ENCODE measurements at regions not wholly inside any gene's neighbourhood (a gene's known extent, or its start where the extent isn't known, plus 50 kb on each side); places are given as distances from the start of the nearest gene placed in this dataset.

GRCh38 chr5:14003513-14003912 lies 59.0 kb upstream of the DNAH5 start:
- intact Hi-C loops (cut with micrococcal nuclease), result no loop called here
- Mint-ChIP-seq H3K27me3 (ENCODE audit: insufficient read depth) (peaks cover 3% of the 10 kb centered on the region), H3K9me3 (peaks cover 4% of the 10 kb centered on the region), H3K4me3 (no peak overlapping the region), H3K36me3 (ENCODE audit: low read depth) (no peaks in the 10 kb centered on the region), H3K27ac (no peak overlapping the region), H3K4me1 (ENCODE audit: low read depth) (no peaks in the 10 kb centered on the region)
- no peak for DNase-seq (ENCODE audit: low spot score)

GRCh38 chr5:13998254-13998653 lies 53.8 kb upstream of the DNAH5 start:
- peaks cover 10% of the 10 kb centered on the region for H3K9me3 Mint-ChIP-seq
- H3K36me3 Mint-ChIP-seq (ENCODE audit: low read depth), result no peaks in the 10 kb centered on the region
- H3K27ac Mint-ChIP-seq, result no peak overlapping the region
- intact Hi-C loops (cut with micrococcal nuclease), result no loop called here
- no peak overlapping the region for H3K4me3 Mint-ChIP-seq
- H3K27me3 Mint-ChIP-seq (ENCODE audit: insufficient read depth), result no peaks in the 10 kb centered on the region
- no peak for DNase-seq (ENCODE audit: low spot score)
- no peaks in the 10 kb centered on the region for H3K4me1 Mint-ChIP-seq (ENCODE audit: low read depth)

- Mint-ChIP-seq H3K4me1 (ENCODE audit: low read depth) (no peaks in the 10 kb centered on the region), H3K27ac (no peak overlapping the region), H3K36me3 (ENCODE audit: low read depth) (no peaks in the 10 kb centered on the region), H3K9me3 (peaks cover 10% of the 10 kb centered on the region), H3K27me3 (ENCODE audit: insufficient read depth) (peaks cover 3% of the 10 kb centered on the region), H3K4me3 (no peak overlapping the region)
- intact Hi-C loops (cut with micrococcal nuclease), result no loop called here
- no peak for DNase-seq (ENCODE audit: low spot score)
These were observed 53.0 kb upstream of the DNAH5 start for GRCh38 chr5:13997514-13997913.

- intact Hi-C loops (cut with micrococcal nuclease), result no loop called here
- peaks cover 10% of the 10 kb centered on the region for H3K27me3 Mint-ChIP-seq (ENCODE audit: insufficient read depth)
- no peak overlapping the region for H3K4me3 Mint-ChIP-seq
- no peaks in the 10 kb centered on the region for H3K4me1 Mint-ChIP-seq (ENCODE audit: low read depth)
- DNase-seq (ENCODE audit: low spot score), result no peak
- H3K36me3 Mint-ChIP-seq (ENCODE audit: low read depth), result no peaks in the 10 kb centered on the region
- H3K27ac Mint-ChIP-seq, result no peak overlapping the region
- H3K9me3 Mint-ChIP-seq, result peaks cover 10% of the 10 kb centered on the region
These were observed 50.2 kb upstream of the DNAH5 start for GRCh38 chr5:13994621-13995253.
